Lower leg skin (tissue), 4 donors: ENCODE measurements at regions not wholly inside any gene's neighbourhood (a gene's known extent, or its start where the extent isn't known, plus 50 kb on each side); places are given as distances from the start of the nearest gene placed in this dataset.
"Not testable (repeated sequence)": the region's sequence is repeated elsewhere in the genome, so short reads cannot be mapped to it uniquely, and the experiment has no call there.

Experiments used
- DNase-seq, 2 donors: peaks; one replicate each; pipeline ENCODE4 v3.0.0-alpha.2; 2019; ENCODE audit warnings: low spot score in 2 of 2
- H3K4me3 ChIP-seq: fragments of 200-600 bp; sonication (generic); 2 replicates; pipeline ENCODE4 v1.5.1; 2017; ENCODE audit warnings: mild to moderate bottlenecking, low read depth; ENCODE audit not compliant: poor library complexity, severe bottlenecking
- CTCF ChIP-seq, 3 donors: fragments of 450-650 bp; IDR thresholded peaks; one replicate each; pipeline ENCODE4 v1.5.1; 2016; ENCODE audit warnings: antibody characterized with exemption in 3 of 3, mild to moderate bottlenecking in 3 of 3, moderate library complexity in 2 of 3
- POLR2A ChIP-seq, 2 donors: fragments of 450-650 bp; IDR thresholded peaks; one replicate each; pipeline ENCODE4 v1.6.1; 2016 to 2017; ENCODE audit warnings: antibody characterized with exemption in 2 of 2, mild to moderate bottlenecking in 1 of 2, moderate library complexity in 1 of 2
- WGBS, 2 donors: methylation state at CpG; one replicate each; pipeline ENCODE4 v1.1.5; 2018; 5-methylcytosine and 5-hydroxymethylcytosine counted together
- intact Hi-C: fragments of 100-400 bp; cut with DNase I; formaldehyde crosslinking; loops from one replicate; pipeline ENCODE4 v1.15.0; 2023; ENCODE audit warnings: low total_unique reads

- TF ChIP-seq POLR2A (IDR thresholded peaks at IDR 0.05), result no peak
- no peak for TF ChIP-seq CTCF (IDR thresholded peaks at IDR 0.05)
- H3K4me3 ChIP-seq, result no peak overlapping the region
- WGBS, 2 donors, result 13 to 26% methylated on average over 1 of the region's 1 CpG
- no peak for DNase-seq
- intact Hi-C loops, result no loop called here
Measured at GRCh38 chrX:97895751-97896150, 1012.0 kb downstream of the RPA4 start.

GRCh38 chrX:97897998-97898397 is 1014.3 kb downstream of the RPA4 start:
- TF ChIP-seq CTCF (IDR thresholded peaks at IDR 0.05) (no peak), POLR2A (IDR thresholded peaks at IDR 0.05) (no peak)
- intact Hi-C loops, result no loop called here
- WGBS, 2 donors, result 93 to 94% methylated on average over 1 of the region's 1 CpG
- no peak overlapping the region for H3K4me3 ChIP-seq
- DNase-seq, result no peak

- 66 to 79% methylated on average over 2 of the region's 2 CpGs for WGBS, 2 donors
- intact Hi-C loops, result no loop called here
- H3K4me3 ChIP-seq, result no peak overlapping the region
- no peak for TF ChIP-seq POLR2A (IDR thresholded peaks at IDR 0.05)
- TF ChIP-seq CTCF (IDR thresholded peaks at IDR 0.05), result no peak
- DNase-seq, result no peak
Measured at GRCh38 chrX:97898798-97899197, 1015.1 kb downstream of the RPA4 start.

GRCh38 chrX:97907791-97908190 is 1024.1 kb downstream of the RPA4 start:
- DNase-seq, result no peak
- 58 to 69% methylated on average over 1 of the region's 1 CpG for WGBS, 2 donors
- intact Hi-C loops, result no loop called here
- H3K4me3 ChIP-seq, result no peak overlapping the region
- TF ChIP-seq CTCF (IDR thresholded peaks at IDR 0.05) (no peak), POLR2A (IDR thresholded peaks at IDR 0.05) (no peak)

- DNase-seq, result no peak
- 77 to 83% methylated on average over 3 of the region's 3 CpGs for WGBS, 2 donors
- intact Hi-C loops, result no loop called here
- H3K4me3 ChIP-seq, result no peak overlapping the region
- TF ChIP-seq POLR2A (IDR thresholded peaks at IDR 0.05), result no peak
- TF ChIP-seq CTCF (IDR thresholded peaks at IDR 0.05), result no peak
Measured at GRCh38 chrX:97909245-97909644, 1025.5 kb downstream of the RPA4 start.

- intact Hi-C loops, DNase-seq, H3K4me3 ChIP-seq: not testable (repeated sequence)
- 92 to 93% methylated on average over 3 to 10 of the region's 10 CpGs for WGBS, 2 donors
Measured at GRCh38 chrX:97915390-97915789, 1031.7 kb downstream of the RPA4 start.

- 86 to 100% methylated on average over 5 to 8 of the region's 8 CpGs for WGBS, 2 donors
- intact Hi-C loops, H3K4me3 ChIP-seq, DNase-seq: not testable (repeated sequence)
Measured at GRCh38 chrX:97921223-97921622, 1037.5 kb downstream of the RPA4 start.
